A673 (cell line): ENCODE measurements at regions not wholly inside any gene's neighbourhood (a gene's known extent, or its start where the extent isn't known, plus 50 kb on each side); places are given as distances from the start of the nearest gene placed in this dataset.

Experiments used
- EZH2 ChIP-seq: fragments of 200-600 bp; sonication (generic); IDR thresholded peaks from 2 replicates; pipeline ENCODE4 v1.6.1; 2017; ENCODE audit warnings: borderline replicate concordance, low read depth, mild to moderate bottlenecking, mixed read lengths, antibody characterized with exemption, low read length; ENCODE audit not compliant: poor library complexity, severe bottlenecking
- TF ChIP-seq, protein P1 (sequence below): fragments of 300-800, 200-600 bp; sonication (generic); conservative IDR thresholded peaks from 2 replicates; pipeline ENCODE4 v1.5.1; 2017; ENCODE audit warnings: low read depth, mild to moderate bottlenecking, antibody characterized with exemption, low read length, moderate library complexity, mixed read lengths

DNA sequence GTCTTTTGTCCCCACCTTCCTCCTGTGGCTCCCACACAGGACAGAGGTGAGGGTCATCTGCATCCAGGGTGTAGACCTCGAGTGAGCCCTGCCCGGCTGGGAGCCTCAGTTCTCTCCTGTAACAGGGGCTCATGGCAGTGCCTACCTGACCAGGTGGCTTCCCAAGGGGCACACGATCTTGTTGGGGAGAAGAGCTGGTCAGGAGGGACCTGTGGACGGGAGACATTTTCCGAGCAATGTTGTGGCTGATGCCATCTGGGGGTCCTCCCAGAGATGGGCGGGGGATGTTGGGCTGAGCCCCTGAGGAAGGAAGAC lies 51.9 kb downstream of the CEBPB start:
- TF ChIP-seq, protein P1, sequence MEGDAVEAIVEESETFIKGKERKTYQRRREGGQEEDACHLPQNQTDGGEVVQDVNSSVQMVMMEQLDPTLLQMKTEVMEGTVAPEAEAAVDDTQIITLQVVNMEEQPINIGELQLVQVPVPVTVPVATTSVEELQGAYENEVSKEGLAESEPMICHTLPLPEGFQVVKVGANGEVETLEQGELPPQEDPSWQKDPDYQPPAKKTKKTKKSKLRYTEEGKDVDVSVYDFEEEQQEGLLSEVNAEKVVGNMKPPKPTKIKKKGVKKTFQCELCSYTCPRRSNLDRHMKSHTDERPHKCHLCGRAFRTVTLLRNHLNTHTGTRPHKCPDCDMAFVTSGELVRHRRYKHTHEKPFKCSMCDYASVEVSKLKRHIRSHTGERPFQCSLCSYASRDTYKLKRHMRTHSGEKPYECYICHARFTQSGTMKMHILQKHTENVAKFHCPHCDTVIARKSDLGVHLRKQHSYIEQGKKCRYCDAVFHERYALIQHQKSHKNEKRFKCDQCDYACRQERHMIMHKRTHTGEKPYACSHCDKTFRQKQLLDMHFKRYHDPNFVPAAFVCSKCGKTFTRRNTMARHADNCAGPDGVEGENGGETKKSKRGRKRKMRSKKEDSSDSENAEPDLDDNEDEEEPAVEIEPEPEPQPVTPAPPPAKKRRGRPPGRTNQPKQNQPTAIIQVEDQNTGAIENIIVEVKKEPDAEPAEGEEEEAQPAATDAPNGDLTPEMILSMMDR, result no peak
- TF ChIP-seq EZH2, result no peak
